Activated T-helper 2 cell treated with anti-CD3 and anti-CD28 coated beads, Interferon-gamma antibody, Interleukin-2, Interleukin-4, amounts not matched to agents 10 μg/mL and 5 μg/mL and 100 μg/mL, durations not matched to agents 14 hours and 24 hours and 36 hours (primary cell): ENCODE measurements at regions not wholly inside any gene's neighbourhood (a gene's known extent, or its start where the extent isn't known, plus 50 kb on each side); places are given as distances from the start of the nearest gene placed in this dataset.

Experiments
- DNase-seq: peaks from one replicate; pipeline ENCODE4 v3.0.0; 2021; ENCODE audit warnings: low spot score
- H3K27ac Mint-ChIP-seq: one replicate; pipeline ENCODE4 v1.8.0; 2021; ENCODE audit warnings: mixed read lengths
- H3K27me3 Mint-ChIP-seq: one replicate; pipeline ENCODE4 v1.8.0; 2021; ENCODE audit warnings: low read depth, mixed read lengths
- H3K36me3 Mint-ChIP-seq: one replicate; pipeline ENCODE4 v1.8.0; 2021; ENCODE audit warnings: low read depth, mixed read lengths
- H3K4me1 Mint-ChIP-seq: one replicate; pipeline ENCODE4 v1.8.0; 2021; ENCODE audit warnings: low read depth, mixed read lengths
- H3K4me3 Mint-ChIP-seq: one replicate; pipeline ENCODE4 v1.8.0; 2021; ENCODE audit warnings: low read depth, mild to moderate bottlenecking, moderate library complexity, mixed read lengths
- H3K9me3 Mint-ChIP-seq: one replicate; pipeline ENCODE4 v1.8.0; 2021; ENCODE audit warnings: mixed read lengths
- intact Hi-C: fragments of 100-400 bp; cut with micrococcal nuclease; formaldehyde crosslinking; loops from one replicate; pipeline ENCODE4 v1.15.1; 2023

GRCh38 chr4:137997496-137997895, 244.7 kb downstream of the SLC7A11 start:
- H3K4me1 Mint-ChIP-seq, result no peaks in the 10 kb centered on the region
- H3K9me3 Mint-ChIP-seq, result no peaks in the 10 kb centered on the region
- no peak overlapping the region for H3K4me3 Mint-ChIP-seq
- no peaks in the 10 kb centered on the region for H3K27me3 Mint-ChIP-seq
- H3K36me3 Mint-ChIP-seq, result no peaks in the 10 kb centered on the region
- no peak for DNase-seq
- intact Hi-C loops, result no loop called here
- no peak overlapping the region for H3K27ac Mint-ChIP-seq

- Mint-ChIP-seq H3K27ac (no peak overlapping the region), H3K27me3 (no peaks in the 10 kb centered on the region), H3K4me3 (no peak overlapping the region), H3K4me1 (no peaks in the 10 kb centered on the region), H3K9me3 (no peaks in the 10 kb centered on the region), H3K36me3 (no peaks in the 10 kb centered on the region)
- DNase-seq, result no peak
- intact Hi-C loops, result no loop called here
Measured at GRCh38 chr4:137994853-137995252, 247.3 kb downstream of the SLC7A11 start.

GRCh38 chr4:137993232-137993631, 248.9 kb downstream of the SLC7A11 start:
- DNase-seq, result no peak
- intact Hi-C loops, result no loop called here
- H3K36me3 Mint-ChIP-seq, result no peaks in the 10 kb centered on the region
- no peaks in the 10 kb centered on the region for H3K4me1 Mint-ChIP-seq
- H3K4me3 Mint-ChIP-seq, result no peak overlapping the region
- no peaks in the 10 kb centered on the region for H3K27me3 Mint-ChIP-seq
- no peaks in the 10 kb centered on the region for H3K9me3 Mint-ChIP-seq
- no peak overlapping the region for H3K27ac Mint-ChIP-seq

GRCh38 chr4:137981277-137981676, 260.9 kb downstream of the SLC7A11 start:
- Mint-ChIP-seq H3K4me1 (no peaks in the 10 kb centered on the region), H3K36me3 (no peaks in the 10 kb centered on the region), H3K4me3 (no peak overlapping the region), H3K27ac (no peak overlapping the region), H3K27me3 (no peaks in the 10 kb centered on the region), H3K9me3 (no peaks in the 10 kb centered on the region)
- intact Hi-C loops, result no loop called here
- no peak for DNase-seq

GRCh38 chr4:137980641-137981040, 261.5 kb downstream of the SLC7A11 start:
- Mint-ChIP-seq H3K9me3 (no peaks in the 10 kb centered on the region), H3K27me3 (no peaks in the 10 kb centered on the region), H3K4me1 (no peaks in the 10 kb centered on the region), H3K27ac (no peak overlapping the region), H3K36me3 (no peaks in the 10 kb centered on the region), H3K4me3 (no peak overlapping the region)
- no peak for DNase-seq
- intact Hi-C loops, result no loop called here

GRCh38 chr4:137979938-137980337, 262.2 kb downstream of the SLC7A11 start:
- intact Hi-C loops, result no loop called here
- Mint-ChIP-seq H3K4me3 (no peak overlapping the region), H3K27me3 (no peaks in the 10 kb centered on the region), H3K36me3 (no peaks in the 10 kb centered on the region), H3K9me3 (no peaks in the 10 kb centered on the region), H3K27ac (no peak overlapping the region), H3K4me1 (no peaks in the 10 kb centered on the region)
- no peak for DNase-seq

- intact Hi-C loops, result no loop called here
- Mint-ChIP-seq H3K4me3 (no peak overlapping the region), H3K4me1 (no peaks in the 10 kb centered on the region), H3K9me3 (peaks cover 4% of the 10 kb centered on the region), H3K27ac (no peak overlapping the region), H3K27me3 (no peaks in the 10 kb centered on the region), H3K36me3 (no peaks in the 10 kb centered on the region)
- no peak for DNase-seq
Measured at GRCh38 chr4:137968956-137969678, 273.0 kb downstream of the SLC7A11 start.

- no peaks in the 10 kb centered on the region for H3K36me3 Mint-ChIP-seq
- H3K9me3 Mint-ChIP-seq, result no peaks in the 10 kb centered on the region
- intact Hi-C loops, result no loop called here
- no peak overlapping the region for H3K4me3 Mint-ChIP-seq
- H3K27ac Mint-ChIP-seq, result no peak overlapping the region
- DNase-seq, result no peak
- H3K4me1 Mint-ChIP-seq, result no peaks in the 10 kb centered on the region
- H3K27me3 Mint-ChIP-seq, result no peaks in the 10 kb centered on the region
Measured at GRCh38 chr4:137967480-137968190, 274.5 kb downstream of the SLC7A11 start.

- Mint-ChIP-seq H3K4me3 (no peak overlapping the region), H3K4me1 (no peaks in the 10 kb centered on the region), H3K27me3 (no peaks in the 10 kb centered on the region), H3K9me3 (no peaks in the 10 kb centered on the region), H3K36me3 (no peaks in the 10 kb centered on the region), H3K27ac (no peak overlapping the region)
- DNase-seq, result no peak
- intact Hi-C loops, result no loop called here
Measured at GRCh38 chr4:137966504-137966903, 275.6 kb downstream of the SLC7A11 start.

- no peak overlapping the region for H3K27ac Mint-ChIP-seq
- H3K4me3 Mint-ChIP-seq, result no peak overlapping the region
- H3K36me3 Mint-ChIP-seq, result no peaks in the 10 kb centered on the region
- H3K27me3 Mint-ChIP-seq, result no peaks in the 10 kb centered on the region
- DNase-seq, result no peak
- H3K9me3 Mint-ChIP-seq, result no peaks in the 10 kb centered on the region
- H3K4me1 Mint-ChIP-seq, result no peaks in the 10 kb centered on the region
- intact Hi-C loops, result no loop called here
Measured at GRCh38 chr4:137961051-137961438, 281.1 kb downstream of the SLC7A11 start.

- no peak for DNase-seq
- intact Hi-C loops, result no loop called here
- no peak overlapping the region for H3K4me3 Mint-ChIP-seq
Measured at GRCh38 chr4:137960371-137961050, 281.6 kb downstream of the SLC7A11 start.

GRCh38 chr4:137957806-137958205, 284.3 kb downstream of the SLC7A11 start:
- Mint-ChIP-seq H3K27ac (no peak overlapping the region), H3K36me3 (no peaks in the 10 kb centered on the region), H3K27me3 (no peaks in the 10 kb centered on the region), H3K4me1 (no peaks in the 10 kb centered on the region), H3K4me3 (no peak overlapping the region), H3K9me3 (no peaks in the 10 kb centered on the region)
- intact Hi-C loops, result no loop called here
- DNase-seq, result no peak

More at GRCh38 chr4:137960371-137961050, 281.6 kb downstream of the SLC7A11 start:
- Mint-ChIP-seq H3K9me3 (no peaks in the 10 kb centered on the region), H3K27me3 (no peaks in the 10 kb centered on the region), H3K36me3 (no peaks in the 10 kb centered on the region), H3K27ac (no peak overlapping the region), H3K4me1 (no peaks in the 10 kb centered on the region)

- Mint-ChIP-seq H3K27ac (no peak overlapping the region), H3K4me1 (no peaks in the 10 kb centered on the region), H3K27me3 (no peaks in the 10 kb centered on the region), H3K4me3 (no peak overlapping the region), H3K9me3 (no peaks in the 10 kb centered on the region), H3K36me3 (no peaks in the 10 kb centered on the region)
- intact Hi-C loops, result no loop called here
- no peak for DNase-seq
Measured at GRCh38 chr4:137956256-137956655, 285.9 kb downstream of the SLC7A11 start.
